Sigmoid colon (tissue), 6 donors: ENCODE measurements at regions not wholly inside any gene's neighbourhood (a gene's known extent, or its start where the extent isn't known, plus 50 kb on each side); places are given as distances from the start of the nearest gene placed in this dataset.

Experiments used
- DNase-seq: peaks from one replicate; pipeline ENCODE4 v3.0.0-alpha.2; 2019
- H3K27ac ChIP-seq, 4 donors: fragments of 200-600 bp; sonication (generic); one replicate each; pipeline ENCODE4 v1.5.1; 2016 to 2019; ENCODE audit warnings: mild to moderate bottlenecking in 1 of 4
- H3K27me3 ChIP-seq, 3 donors: fragments of 200-600 bp; sonication (generic); one replicate each; pipeline ENCODE4 v1.5.1; 2019; ENCODE audit warnings: mild to moderate bottlenecking in 1 of 3
- H3K36me3 ChIP-seq, 4 donors: fragments of 200-600 bp; sonication (generic); one replicate each; pipeline ENCODE4 v1.5.1; 2016 to 2019
- H3K4me1 ChIP-seq, 4 donors: fragments of 200-600 bp; sonication (generic); one replicate each; pipeline ENCODE4 v1.5.1; 2017 to 2019
- H3K4me3 ChIP-seq, 4 donors: fragments of 200-600 bp; sonication (generic); one replicate each; pipeline ENCODE4 v1.5.1; 2017 to 2019; ENCODE audit warnings: mild to moderate bottlenecking in 2 of 4, moderate library complexity in 1 of 4
- H3K9me3 ChIP-seq, 4 donors: fragments of 200-600 bp in 3 of 4; sonication (generic) in 3 of 4; one replicate each; pipeline versions ENCODE4 v1.5.1 to v1.6.1; 2013 to 2019
- EP300 ChIP-seq, 4 donors: sonication (generic); formaldehyde crosslinking; IDR thresholded peaks; one replicate each; pipeline ENCODE4 v1.6.1; 2017; ENCODE audit warnings: antibody characterized with exemption in 4 of 4
- POLR2A ChIP-seq, 2 donors: fragments of 450-650 bp; IDR thresholded peaks; one replicate each; pipeline ENCODE4 v1.6.1; 2016; ENCODE audit warnings: antibody characterized with exemption in 2 of 2, mild to moderate bottlenecking in 2 of 2, moderate library complexity in 2 of 2
- POLR2AphosphoS5 ChIP-seq, 4 donors: sonication (generic); formaldehyde crosslinking; IDR thresholded peaks; one replicate each; pipeline ENCODE4 v1.6.1; 2017; ENCODE audit warnings: antibody characterized with exemption in 4 of 4
- WGBS, 2 donors: extraction: QIAGEN DNeasy Blood & Tissue Kit; methylation state at CpG; one replicate each; pipeline ENCODE4 v1.1.7; 2013; 5-methylcytosine and 5-hydroxymethylcytosine counted together
- intact Hi-C: fragments of 100-400 bp; cut with DNase I; formaldehyde crosslinking; loops from one replicate; pipeline ENCODE4 v1.15.1; 2023
- TF ChIP-seq, protein P1 (sequence below), 4 experiments: fragments of 450-650 bp in 3 of 4; fragments of 200-600 bp in 1 of 4; IDR thresholded peaks; one replicate each; pipeline ENCODE4 v1.5.1; 2016 to 2019; ENCODE audit warnings: antibody characterized with exemption in 4 of 4, mild to moderate bottlenecking in 3 of 4, moderate library complexity in 2 of 4
- donor health status: healthy with polysubstance abuse.
- donor health status: healthy.

DNA sequence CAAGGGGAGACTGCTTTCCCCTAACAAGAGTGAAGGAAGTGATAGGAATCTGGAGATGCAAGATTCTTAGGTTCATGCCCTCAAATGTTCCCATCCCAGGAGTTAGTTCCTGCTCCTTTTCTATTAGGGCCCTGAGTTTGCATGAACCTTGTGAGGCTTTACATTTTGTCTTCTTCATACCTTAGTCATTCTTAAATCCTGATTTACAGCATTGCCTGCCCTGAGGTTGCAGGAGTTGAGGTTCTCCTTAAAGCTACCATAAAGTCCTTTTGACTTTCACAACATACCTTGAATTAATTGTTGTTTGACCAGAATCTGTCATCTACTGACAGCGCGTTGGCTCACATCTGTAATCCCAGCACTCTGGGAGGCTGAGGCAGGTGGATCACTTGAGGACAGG is 151.5 kb upstream of the ABCA1 start:
- 97 to 98% methylated on average over 2 of the region's 2 CpGs for WGBS, 2 donors
- no peaks in the 10 kb centered on the region for H3K36me3 ChIP-seq
- no peak for DNase-seq
- TF ChIP-seq POLR2A (IDR thresholded peaks at IDR 0.05) (no peak), POLR2AphosphoS5 (IDR thresholded peaks at IDR 0.05) (no peak), EP300 (IDR thresholded peaks at IDR 0.05) (no peak)
- TF ChIP-seq, protein P1, sequence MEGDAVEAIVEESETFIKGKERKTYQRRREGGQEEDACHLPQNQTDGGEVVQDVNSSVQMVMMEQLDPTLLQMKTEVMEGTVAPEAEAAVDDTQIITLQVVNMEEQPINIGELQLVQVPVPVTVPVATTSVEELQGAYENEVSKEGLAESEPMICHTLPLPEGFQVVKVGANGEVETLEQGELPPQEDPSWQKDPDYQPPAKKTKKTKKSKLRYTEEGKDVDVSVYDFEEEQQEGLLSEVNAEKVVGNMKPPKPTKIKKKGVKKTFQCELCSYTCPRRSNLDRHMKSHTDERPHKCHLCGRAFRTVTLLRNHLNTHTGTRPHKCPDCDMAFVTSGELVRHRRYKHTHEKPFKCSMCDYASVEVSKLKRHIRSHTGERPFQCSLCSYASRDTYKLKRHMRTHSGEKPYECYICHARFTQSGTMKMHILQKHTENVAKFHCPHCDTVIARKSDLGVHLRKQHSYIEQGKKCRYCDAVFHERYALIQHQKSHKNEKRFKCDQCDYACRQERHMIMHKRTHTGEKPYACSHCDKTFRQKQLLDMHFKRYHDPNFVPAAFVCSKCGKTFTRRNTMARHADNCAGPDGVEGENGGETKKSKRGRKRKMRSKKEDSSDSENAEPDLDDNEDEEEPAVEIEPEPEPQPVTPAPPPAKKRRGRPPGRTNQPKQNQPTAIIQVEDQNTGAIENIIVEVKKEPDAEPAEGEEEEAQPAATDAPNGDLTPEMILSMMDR (IDR thresholded peaks at IDR 0.05) = no peak
- intact Hi-C loops = no loop called here
- H3K27ac ChIP-seq = no peak overlapping the region
- no peaks in the 10 kb centered on the region for H3K9me3 ChIP-seq
- H3K4me1 ChIP-seq = no peaks in the 10 kb centered on the region
- H3K27me3 ChIP-seq = no peaks in the 10 kb centered on the region
- no peak overlapping the region for H3K4me3 ChIP-seq

DNA sequence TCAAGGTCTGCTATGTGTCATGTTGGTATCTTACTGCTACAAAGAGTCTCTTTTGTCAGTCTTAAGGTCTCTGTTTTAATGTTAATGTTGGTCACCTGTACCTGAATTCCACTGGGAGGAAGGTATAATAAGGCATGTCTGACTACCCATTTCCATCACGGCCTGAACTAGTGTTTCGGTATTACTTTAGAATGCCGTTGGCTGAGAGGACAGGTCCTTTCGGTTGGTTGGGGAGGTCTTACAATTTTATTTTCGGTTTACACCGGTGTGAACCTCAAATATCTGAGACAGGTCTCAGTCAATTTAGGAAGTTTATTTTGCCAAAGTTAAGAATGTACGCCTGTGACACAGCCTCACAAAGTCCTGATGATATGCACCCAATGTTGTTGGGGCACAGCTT is 154.9 kb upstream of the ABCA1 start:
- Histone ChIP-seq H3K9me3 (no peaks in the 10 kb centered on the region), H3K27ac (no peak overlapping the region), H3K27me3 (no peaks in the 10 kb centered on the region), H3K36me3 (no peaks in the 10 kb centered on the region), H3K4me1 (no peaks in the 10 kb centered on the region), H3K4me3 (no peak overlapping the region)
- no peak for DNase-seq
- WGBS, 2 donors = 82 to 88% methylated on average over 7 of the region's 7 CpGs
- intact Hi-C loops = no loop called here
- TF ChIP-seq POLR2A (IDR thresholded peaks at IDR 0.05) (no peak), POLR2AphosphoS5 (IDR thresholded peaks at IDR 0.05) (no peak)

DNA sequence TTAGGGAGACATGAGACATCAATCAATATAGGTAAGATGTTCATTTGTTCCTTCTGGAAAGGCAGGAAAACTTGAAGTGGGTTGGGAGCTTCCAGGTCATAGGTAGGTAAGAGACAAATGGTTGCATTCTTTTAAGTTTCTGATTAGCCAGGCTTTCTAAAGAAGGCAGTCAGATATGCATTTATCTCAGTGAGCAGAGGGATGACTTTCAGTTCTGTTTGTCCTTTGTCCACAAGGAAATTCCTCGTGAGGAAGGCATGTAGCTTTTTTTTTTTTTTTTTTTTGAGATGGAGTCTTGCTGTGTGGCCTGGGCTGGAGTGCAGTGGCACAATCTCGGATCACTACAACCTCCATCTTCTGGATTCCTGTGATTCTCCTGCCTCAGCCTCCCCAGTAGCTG is 155.3 kb upstream of the ABCA1 start:
- Histone ChIP-seq H3K27me3 (no peaks in the 10 kb centered on the region), H3K9me3 (no peaks in the 10 kb centered on the region), H3K4me1 (no peaks in the 10 kb centered on the region), H3K27ac (no peak overlapping the region), H3K36me3 (no peaks in the 10 kb centered on the region), H3K4me3 (no peak overlapping the region)
- 48 to 56% methylated on average over 2 of the region's 2 CpGs for WGBS, 2 donors
- DNase-seq = no peak
- intact Hi-C loops = no loop called here
- TF ChIP-seq, protein P1 (IDR thresholded peaks at IDR 0.05) = no peak
- TF ChIP-seq POLR2AphosphoS5 (IDR thresholded peaks at IDR 0.05) (no peak), EP300 (IDR thresholded peaks at IDR 0.05) (no peak), POLR2A (IDR thresholded peaks at IDR 0.05) (no peak)

DNA sequence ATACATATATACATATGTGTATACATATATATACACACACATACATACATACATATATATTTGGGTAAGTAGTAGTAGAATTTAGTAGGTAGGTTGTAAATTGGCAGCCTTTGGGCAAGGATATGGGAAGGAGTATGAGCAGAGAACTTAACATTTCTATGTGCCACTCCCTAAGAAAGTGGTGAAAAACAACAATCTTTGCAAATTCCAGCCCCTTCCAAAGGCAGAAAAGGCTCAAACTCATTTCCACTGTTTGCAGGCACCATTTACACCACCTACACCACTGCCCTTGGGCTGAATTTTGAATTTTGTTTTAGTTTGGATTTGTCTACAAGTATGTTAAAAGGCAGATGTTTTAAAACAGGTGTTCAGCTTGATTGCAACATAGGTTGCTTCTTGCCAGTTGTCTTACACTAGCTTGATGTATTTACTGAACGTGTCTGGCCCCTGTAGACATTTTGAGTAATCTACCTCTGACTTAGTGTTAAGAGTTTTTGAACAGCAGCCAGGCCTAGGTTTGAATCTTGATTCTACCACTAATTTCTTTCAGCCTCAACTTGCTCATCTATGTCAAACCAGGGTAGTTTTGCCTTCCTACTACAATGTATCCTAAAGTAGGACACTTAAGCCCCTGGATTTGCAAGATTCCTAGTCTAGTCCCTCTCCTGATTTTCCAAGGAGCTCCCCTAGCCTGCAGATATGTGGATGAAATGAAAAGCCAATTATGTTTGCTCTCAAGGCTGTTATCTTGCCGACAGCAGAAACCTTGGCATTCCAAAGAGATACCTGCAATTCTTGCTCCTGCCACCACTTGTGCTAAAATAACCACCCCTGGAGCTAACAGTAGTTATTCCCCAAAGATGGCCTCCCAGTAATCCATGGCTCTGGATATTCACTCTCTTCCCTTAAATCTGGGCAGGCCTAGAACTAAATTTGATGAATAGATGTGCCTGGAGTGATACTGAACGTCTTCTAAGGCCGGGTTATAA is 156.2 kb upstream of the SLC44A1 start:
- TF ChIP-seq, protein P1 (IDR thresholded peaks at IDR 0.05) = no peak
- TF ChIP-seq POLR2AphosphoS5 (IDR thresholded peaks at IDR 0.05) = peak in 3 of 4 donors; percentile 8 to 45 (median 40)
- Histone ChIP-seq H3K4me1 (no peaks in the 10 kb centered on the region), H3K27me3 (no peaks in the 10 kb centered on the region), H3K27ac (no peak overlapping the region), H3K4me3 (no peak overlapping the region), H3K9me3 (no peaks in the 10 kb centered on the region), H3K36me3 (no peaks in the 10 kb centered on the region)
- no peak for DNase-seq
- intact Hi-C loops = no loop called here
- 62 to 79% methylated on average over 4 of the region's 4 CpGs for WGBS, 2 donors

DNA sequence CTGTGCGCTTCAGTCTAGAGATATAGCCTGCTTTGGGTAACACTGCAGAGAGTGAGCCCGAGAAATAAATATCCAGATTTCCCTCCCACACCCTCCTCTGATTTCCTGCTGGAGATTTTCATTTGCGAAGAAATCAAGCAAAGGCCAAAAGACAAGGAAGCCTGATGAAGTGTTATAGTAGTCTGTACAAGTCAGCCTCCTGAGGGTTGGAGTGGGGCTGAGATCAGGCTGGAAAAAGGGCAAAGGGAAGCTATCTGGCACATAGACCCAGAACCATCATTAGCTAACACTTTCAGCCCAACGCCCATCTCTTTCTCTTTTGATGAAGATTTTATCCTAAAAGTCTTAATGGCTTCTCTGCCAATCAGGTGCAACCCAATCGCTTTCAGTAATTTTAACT is 154.6 kb upstream of the SLC44A1 start:
- Histone ChIP-seq H3K4me3 (no peak overlapping the region), H3K36me3 (no peaks in the 10 kb centered on the region), H3K27ac (no peak overlapping the region), H3K9me3 (no peaks in the 10 kb centered on the region), H3K27me3 (no peaks in the 10 kb centered on the region), H3K4me1 (no peaks in the 10 kb centered on the region)
- intact Hi-C loops = no loop called here
- 90 to 93% methylated on average over 5 of the region's 5 CpGs for WGBS, 2 donors
- DNase-seq = no peak
- TF ChIP-seq POLR2A (IDR thresholded peaks at IDR 0.05) = no peak
- no peak for TF ChIP-seq EP300 (IDR thresholded peaks at IDR 0.05)
- TF ChIP-seq, protein P1 (IDR thresholded peaks at IDR 0.05) = no peak
- TF ChIP-seq POLR2AphosphoS5 (IDR thresholded peaks at IDR 0.05) = no peak
